ENCODE measurements at regions not wholly inside any gene's neighbourhood (a gene's known extent, or its start where the extent isn't known, plus 50 kb on each side); places are given as distances from the start of the nearest gene placed in this dataset.
"Not testable (repeated sequence)": the region's sequence is repeated elsewhere in the genome, so short reads cannot be mapped to it uniquely, and the experiment has no call there.

DNA sequence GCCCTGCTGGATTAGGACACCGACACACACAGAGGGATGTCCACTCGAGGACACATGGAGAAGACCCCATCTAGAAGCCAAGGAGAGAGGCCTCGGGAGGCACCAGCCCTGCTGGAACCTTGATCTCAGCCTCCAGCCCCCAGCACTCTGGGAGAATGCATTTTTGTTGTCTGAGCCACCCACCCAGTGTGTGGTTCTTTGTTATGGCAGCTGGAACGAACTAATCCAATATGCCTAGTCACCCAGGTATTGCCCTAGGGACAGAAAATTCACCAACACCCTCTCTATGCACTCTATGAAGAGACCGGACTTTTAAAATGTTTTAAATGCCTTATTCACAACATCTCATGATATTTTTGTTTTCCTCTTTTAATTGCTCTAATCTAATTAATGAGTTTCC is 117.4 kb downstream of the CRYAA start:
- no peak for DNase-seq

GRCh38 chr21:43284700-43285099 is 115.9 kb downstream of the CRYAA start:
- no peak for DNase-seq

DNA sequence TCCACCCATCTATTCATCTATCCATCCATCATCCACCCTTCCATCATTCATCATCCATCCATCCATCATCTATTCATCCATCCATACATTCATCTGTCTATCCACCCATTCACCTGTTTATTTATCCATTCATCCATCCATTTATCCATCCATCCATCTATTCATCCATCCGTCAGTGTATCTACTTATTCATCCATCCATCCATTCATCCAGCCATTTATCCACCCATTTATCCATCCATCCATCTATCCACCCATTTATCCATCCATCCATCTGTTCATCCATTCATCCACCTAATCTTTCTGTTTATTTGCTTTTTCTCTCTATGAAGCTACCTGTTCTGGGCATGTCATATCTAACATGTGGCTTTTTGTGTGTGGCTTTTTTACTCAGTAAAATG is 115.4 kb downstream of the CRYAA start:
- no peak for DNase-seq

DNA sequence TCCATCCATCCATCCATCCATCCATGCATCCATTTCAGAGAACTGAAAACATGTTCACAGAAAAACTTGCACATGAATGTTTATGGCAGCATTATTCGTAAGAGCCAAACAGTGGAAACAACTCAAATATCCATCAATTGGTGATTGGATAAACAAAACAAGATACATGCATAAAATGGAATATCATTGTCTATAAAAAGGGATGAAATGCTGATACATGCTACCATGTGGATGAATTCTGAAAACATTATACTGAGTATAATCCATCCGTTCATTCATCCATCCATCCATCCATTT is 115.1 kb downstream of the CRYAA start:
- DNase-seq, result not testable (repeated sequence)

GRCh38 chr21:43283136-43283924 is 114.5 kb downstream of the CRYAA start:
- DNase-seq, result no peak

DNA sequence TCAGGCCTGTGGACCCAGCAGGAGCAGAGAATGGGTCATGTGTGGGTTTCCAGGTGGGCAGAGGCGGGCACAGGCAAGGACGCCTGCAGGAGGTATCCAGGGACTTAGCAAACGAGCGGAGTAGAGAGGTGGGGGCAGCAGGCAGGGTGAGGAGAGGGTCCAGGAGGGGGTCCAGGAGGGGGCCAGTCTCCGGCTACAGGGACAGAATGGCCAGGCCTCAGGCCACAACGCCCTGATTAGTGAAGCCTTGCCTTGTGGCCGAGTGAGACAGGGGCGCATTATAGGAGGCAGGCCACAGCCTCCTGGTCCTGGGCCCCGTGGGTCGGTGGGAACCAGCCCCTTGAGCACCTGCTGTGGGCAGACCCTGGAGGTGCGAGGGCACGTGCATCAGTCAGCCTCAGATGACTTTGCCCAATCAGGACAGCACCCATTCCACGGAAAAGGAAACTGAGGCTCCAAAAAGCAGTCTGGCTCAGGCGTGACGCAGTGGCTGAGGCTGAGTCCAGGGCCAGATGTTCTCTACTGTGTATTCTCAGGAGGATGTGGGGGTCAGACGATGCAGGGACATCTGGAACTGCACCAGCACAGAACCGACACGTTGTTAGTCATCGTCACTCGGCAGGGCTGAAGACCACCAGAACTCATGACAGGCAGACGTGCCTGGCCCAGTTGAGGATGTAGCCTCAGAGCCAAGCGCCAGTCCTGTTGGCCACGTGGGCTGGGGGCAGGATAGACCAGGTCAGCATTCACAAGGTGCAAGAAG is 113.7 kb downstream of the CRYAA start:
- no peak for DNase-seq

DNA sequence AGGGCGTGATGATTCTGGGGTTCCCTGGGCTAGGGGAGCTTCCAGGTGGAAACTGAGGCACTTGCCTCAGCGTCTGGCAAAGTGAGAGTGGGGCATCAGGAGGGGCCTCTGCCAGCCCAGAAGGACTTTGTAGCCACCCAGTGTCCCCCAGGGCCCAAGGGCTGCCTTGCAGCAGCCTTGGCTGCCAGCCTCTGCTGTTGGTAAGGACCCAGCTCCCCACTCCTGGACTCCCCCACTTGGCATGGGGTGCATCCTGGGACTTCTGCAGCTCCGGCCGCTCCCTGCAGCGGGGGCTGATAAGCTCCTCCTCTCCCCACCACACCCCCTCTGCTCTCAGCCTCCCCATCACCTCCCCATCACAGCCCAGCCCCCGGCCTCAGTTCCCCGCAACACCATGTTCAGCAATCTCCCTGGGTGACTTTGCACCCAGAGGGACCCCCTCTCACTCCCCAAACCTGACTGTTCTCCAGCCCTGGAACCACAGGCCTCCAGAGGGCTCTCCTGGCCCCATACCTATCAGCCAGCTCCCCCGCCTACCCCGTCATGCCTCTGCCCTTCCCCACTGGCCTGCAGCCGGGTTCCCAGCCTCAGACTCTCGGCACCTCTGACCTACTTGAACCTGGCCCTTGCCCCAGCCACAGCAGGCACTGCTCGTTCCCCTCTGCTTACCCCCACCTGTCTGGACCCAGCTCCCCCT is 113.0 kb downstream of the CRYAA start:
- no peak for DNase-seq

GRCh38 chr21:43280949-43281633 is 112.3 kb downstream of the CRYAA start:
- DNase-seq, result no peak

- DNase-seq, result no peak
Measured at GRCh38 chr21:43279578-43279894, 110.7 kb downstream of the CRYAA start.

- DNase-seq, result no peak
Measured at GRCh38 chr21:43278766-43279577, 110.2 kb downstream of the CRYAA start.

GRCh38 chr21:43278359-43278758 is 109.6 kb downstream of the CRYAA start:
- no peak for DNase-seq

DNA sequence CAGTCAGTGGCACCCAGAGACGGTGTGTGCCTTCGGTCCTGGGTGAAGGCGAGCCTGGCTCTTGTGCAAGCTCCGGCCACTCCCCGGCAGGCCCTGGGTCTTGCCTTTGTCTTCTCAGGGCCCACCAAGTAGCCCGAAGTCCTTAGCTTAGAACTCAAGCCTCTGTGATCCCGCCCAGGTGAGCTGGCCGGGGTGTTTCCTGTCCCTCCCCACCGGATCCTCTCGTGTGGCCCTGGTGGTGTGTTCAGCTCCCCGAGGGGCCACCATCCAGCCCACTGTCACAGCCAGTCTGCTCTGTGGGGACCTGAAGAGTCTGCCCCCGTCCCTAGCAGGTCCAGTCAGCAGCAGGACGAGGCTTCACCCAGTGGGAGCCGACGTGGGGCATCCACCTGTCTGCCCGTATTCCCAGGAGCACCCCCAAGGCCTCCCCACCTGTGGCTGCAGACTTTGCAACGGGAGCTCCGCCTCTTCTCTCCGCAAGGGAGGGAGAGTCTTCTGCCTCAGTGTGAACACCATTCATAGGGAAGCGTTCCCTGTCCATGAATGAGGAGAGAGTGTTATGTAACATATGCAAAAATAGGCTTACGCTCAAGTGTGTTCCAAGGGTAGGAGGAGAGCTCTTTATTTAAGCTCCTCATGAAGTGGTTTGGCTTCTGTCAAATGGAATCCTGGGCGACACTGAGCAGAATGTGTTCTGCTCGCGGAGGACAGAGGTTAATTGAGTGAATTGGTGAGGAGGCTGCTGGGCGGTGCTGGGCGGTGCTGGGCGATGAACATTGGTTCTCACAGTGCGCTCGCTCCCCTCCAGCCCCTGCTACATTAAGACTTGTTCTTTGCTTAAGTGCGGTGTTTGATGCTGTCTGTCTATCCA is 108.9 kb downstream of the CRYAA start:
- DNase-seq, result no peak

DNA sequence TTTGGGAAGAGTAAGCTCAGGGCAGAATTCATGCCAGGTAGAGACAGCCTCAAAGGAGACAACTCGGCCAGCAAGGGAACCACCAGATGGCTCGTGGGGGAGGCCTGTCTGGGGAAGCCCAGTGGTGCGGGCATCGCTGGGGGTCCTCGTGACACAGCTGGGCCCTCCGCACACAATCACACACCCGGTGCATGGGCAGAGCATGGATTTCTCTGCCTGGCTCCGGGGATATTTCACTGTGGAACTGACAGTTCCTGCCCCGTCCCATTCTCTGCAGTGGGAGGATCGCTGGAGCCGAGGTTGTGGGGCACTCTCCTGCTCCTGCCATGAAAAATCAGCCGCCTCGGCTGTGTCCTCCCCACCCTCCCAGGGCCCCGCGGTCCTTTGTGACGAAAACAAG is 108.0 kb downstream of the CRYAA start:
- DNase-seq, result no peak

- no peak for DNase-seq
Measured at GRCh38 chr21:43275421-43276211, 106.8 kb downstream of the CRYAA start.

DNA sequence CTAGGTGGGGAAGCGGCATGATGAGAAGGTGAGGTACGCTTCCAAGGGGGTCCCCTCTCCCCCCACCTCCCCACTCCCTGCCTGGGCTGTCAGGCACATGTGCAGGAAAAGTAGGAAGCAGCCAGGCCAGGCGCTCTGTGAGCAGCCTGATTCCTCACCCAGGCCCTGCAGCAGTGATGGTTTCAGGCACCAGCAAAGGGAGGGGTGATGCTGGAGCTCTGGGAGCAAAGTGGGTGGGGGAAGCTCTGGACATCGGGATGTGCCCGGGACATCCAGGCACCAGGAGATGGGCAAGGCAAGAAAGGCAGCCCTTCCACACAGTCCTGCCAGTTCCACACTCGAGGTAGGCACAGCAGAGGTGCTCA is 106.1 kb downstream of the CRYAA start:
- no peak for DNase-seq

DNA sequence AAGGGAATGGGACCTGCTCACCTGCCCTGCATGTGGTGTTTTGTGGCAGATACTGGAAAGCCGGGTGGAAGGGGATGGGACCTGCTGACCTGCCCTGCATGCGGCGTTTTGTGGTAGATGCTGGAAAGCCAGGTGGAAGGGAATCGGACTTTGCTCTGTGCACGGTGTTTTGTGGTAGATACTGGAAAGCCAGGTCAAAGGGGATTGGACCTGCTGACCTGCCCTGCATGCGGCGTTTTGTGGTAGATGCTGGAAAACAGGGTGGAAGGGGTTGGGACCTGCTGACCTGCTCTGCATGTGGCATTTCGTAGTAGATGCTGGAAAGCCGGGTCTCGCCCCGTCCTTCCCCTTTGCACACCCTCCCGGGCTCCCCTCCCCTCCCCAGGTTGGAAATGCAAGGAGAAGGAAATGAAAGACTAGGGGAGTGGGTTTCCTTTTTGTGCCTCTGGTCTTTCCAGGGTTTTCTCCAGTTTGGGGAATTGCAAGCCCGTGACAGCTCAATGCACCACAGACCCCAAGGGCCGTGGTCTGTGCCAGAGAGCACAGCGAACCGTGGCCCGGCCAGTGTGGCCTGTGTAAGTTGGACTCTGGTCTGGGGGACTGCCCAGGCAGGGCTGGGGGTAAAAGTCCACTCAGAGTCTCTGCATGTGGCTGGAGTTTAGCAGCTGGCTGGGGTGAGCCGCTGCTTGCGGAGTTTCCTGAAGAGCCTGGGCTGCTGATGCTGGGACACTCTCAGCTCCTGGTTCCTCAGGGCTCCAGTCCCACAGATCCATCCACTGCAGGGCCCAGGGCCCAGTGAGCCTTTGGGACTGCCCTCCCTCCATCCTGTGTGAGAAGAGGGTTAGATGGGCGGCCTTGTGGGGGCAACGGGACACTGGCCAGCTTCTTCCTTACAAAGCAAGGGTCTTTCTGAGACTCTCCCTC is 105.5 kb downstream of the CRYAA start:
- no peak for DNase-seq

GRCh38 chr21:43273708-43274021 is 104.9 kb downstream of the CRYAA start:
- DNase-seq, result no peak

GRCh38 chr21:43273016-43273707 is 104.4 kb downstream of the CRYAA start:
- DNase-seq, result no peak

- DNase-seq, result no peak
Measured at GRCh38 chr21:43272591-43272990, 103.8 kb downstream of the CRYAA start.

Measured in NCI-H748 treated with DMSO at 0.1 percent for 48 hours (cell line).